ENCODE measurements at regions not wholly inside any gene's neighbourhood (a gene's known extent, or its start where the extent isn't known, plus 50 kb on each side); places are given as distances from the start of the nearest gene placed in this dataset.
A peak's percentile ranks its signal among the peaks of the same experiment; 100 is the strongest.

- DNase-seq, result peak; percentile 46
Measured at GRCh38 chr7:19209166-19209696, 64.0 kb upstream of the FERD3L start.

DNA sequence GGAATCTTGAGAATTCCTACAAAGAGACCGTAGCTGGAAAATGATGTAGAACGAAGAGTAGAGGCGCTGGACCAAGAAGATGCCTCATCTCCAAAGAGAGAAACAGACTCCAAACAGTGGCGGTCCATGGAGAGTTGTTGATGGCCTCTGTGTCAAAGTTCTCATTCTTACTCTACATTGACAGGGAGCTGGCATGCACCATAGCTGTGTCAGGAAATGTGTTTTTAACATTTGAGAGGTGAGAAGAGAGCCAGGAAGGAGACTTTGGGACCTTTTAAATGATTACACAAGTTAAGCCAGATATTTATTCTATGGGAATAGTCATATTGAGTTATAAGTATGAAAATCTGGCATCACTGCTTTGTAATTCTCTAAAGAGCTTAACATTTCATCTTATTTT, 61.5 kb upstream of the FERD3L start:
- no peak for DNase-seq

DNA sequence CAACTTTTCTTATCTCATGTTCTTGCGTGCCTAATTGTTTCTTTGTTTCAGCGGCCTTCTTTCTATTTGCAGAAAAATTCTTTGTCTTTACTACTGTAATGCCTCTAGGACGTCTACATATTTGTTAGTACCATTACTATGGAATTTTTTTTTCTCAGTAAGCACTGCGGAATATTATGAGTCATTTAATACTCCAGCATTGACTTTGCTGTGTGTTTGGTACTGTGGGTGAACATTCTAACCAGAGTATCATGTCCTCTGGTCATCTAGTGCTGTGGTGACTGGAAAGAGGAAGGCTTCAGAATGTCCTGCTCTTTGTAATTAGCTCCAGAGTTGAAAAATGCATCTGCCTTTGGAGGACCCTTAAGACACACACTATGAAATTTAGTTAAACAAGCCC, 58.5 kb upstream of the FERD3L start:
- no peak for DNase-seq

GRCh38 chr7:19202599-19202998, 57.4 kb upstream of the FERD3L start:
- no peak for DNase-seq
